GM19467 (cell line): ENCODE measurements at regions not wholly inside any gene's neighbourhood (a gene's known extent, or its start where the extent isn't known, plus 50 kb on each side); places are given as distances from the start of the nearest gene placed in this dataset.

Experiments used
- ATAC-seq: cut with Tn5 transposase; IDR thresholded peaks from one replicate; pipeline ENCODE4 v1.9.1; 2021; ENCODE audit warnings: mild to moderate bottlenecking, moderate library complexity; ENCODE audit not compliant: unreplicated experiment

DNA sequence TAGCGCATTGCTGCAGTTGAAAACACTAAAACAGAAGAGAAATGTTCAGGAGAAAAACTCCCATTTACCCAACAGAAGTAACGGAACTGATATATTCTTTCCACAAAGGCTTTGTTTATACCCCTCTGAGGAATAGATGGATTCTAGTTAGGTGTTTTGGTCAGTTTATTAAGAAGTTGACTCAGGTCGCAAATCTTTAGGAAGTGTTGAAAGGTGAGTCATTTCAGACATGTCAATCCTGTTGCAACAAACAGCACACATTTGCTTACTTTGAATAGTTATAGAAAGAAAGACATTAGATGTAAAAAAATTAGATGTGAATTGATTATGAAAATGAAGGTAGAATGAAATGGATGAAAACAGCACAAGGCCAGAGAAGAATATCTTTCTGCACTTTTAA lies 941.0 kb downstream of the KCNJ2 start:
- no peak for ATAC-seq

DNA sequence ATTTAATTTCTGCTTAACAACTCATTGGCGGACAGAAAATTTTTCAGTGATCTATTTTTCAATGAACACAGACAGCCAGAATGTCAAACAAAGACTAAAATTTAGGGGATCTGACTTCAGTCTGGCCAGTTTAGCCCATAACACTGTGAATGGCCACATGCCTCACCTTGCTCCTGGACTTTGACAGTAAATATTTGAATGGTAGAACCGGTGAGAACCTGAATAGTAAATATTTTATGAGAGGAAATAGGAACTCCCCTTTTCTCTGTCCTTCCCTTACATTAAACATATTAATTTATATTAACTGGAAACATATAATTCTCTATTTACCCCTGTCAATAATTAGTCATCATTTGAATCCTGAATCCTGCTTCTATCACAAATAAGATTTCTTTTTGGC lies 942.1 kb downstream of the KCNJ2 start:
- ATAC-seq = no peak

DNA sequence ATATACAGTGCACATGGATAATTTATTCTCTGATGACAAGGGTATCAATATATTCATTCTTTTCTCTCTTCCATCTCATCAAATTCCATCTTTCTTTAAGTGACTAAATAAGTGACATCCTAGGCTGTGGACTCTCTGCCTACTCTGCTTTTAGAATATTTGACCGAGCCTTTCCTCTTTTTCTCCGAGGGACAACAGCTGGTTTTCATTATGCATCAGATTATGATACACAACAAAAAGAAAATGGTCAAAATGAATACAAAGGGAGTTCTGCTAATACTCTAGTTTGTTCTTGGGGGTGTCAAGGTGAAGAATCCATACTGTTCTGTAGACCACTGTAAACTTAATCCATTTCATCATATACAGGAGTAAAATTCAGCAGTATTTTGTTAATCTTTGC lies 942.6 kb downstream of the KCNJ2 start:
- no peak for ATAC-seq

DNA sequence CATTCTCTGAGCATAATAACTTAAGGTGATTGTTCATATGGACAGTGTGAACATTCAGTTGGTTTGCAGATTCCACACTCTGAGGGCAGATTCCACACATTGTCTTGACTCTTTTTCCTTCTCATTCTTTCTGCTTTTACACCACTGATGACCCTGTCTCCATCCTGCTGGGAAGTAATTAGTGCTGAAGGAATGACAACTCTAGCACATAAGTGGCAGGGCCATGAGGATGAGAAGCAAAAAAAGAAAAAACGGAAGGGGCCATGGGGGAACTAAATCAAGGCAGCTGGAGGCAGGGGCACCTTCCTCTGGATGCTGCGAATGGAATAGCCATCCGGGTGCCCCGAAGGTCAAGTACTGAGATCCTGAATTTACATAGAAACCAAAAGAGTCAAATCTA lies 944.0 kb downstream of the KCNJ2 start:
- no peak for ATAC-seq

DNA sequence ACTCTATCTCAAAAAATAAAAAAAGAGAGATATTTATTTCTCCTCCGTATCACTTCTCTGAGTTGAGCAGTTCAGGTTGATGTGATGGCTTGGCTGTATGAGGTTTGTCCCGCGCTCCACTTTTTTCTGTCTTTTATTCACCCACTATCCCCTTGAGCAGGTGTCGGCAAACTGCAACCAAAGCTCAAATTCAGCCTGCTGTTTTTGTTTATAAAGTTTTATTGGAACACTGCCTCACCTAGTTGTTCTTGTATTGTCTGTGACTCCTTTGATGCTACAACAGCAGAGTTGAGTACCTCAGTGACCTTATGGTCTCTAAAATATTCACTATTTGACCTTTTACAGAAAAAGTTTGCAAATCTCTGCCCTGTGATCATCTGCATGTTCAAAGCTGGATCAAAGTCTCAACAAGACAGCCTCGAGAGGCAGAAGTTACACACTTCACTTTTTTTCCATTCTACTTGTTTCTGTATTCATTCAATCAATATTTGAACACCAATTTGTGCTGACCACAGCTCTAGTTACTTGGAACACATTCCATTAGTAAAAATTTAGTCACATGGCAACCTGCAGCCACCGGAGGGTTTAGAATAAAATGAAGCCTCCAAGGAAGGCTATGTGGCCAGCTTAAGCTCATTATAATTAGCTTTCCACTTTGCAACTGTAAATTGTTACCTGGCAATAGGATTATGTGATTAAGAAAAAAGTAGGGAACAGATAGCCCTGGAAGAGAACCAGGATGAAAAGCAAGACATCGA lies 945.8 kb downstream of the KCNJ2 start:
- no peak for ATAC-seq

DNA sequence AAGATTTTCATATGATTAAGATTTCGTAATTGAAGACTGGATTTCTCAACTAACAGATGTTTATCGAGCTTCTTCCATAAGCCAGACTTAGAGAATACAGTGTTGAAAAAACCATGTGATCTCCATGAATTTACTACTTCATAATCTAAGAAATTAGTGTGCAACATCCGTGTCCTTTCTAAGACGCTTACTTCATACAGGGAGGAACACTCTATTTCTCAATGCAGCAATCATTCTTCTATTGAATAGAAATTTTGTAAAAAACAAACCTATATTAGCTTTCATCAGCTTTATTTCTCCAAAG lies 946.3 kb downstream of the KCNJ2 start:
- no peak for ATAC-seq

DNA sequence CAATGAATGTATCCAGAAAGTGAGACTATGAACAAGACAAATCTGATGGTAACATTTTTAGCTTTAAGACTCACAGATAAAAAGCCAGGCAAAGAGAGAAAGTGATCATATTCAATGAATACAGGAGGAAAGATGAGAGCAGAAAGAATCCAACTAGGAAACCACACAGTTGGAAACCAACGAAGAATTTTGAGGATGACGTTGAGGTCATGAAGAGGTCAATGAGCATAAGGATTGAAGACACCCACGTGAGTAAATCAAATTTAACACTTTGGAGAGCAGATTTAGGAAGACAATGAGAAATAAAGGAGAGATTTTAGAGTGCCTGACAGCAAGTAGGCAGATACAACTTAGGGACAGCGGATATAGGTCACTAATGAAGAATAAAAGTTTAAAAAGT lies 948.1 kb downstream of the KCNJ2 start:
- ATAC-seq = no peak

DNA sequence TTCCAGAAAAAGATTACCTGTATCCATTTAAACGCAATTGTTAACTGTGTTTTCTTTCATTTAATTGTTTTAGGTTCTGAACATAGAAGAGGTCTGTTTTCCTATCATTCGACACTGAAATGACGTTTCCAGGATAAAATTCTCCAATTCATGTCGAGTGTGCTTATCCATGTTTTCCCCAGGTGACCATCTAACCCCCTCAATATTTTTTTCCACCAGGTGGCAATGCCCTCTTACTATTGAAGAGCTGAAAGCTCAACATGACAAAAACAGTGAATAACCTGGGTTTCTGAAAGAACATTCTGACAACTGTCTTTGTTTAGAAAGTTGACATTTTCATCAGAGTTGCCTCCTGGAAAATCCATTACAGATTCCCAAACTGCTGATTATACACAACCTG lies 948.7 kb downstream of the KCNJ2 start:
- no peak for ATAC-seq

DNA sequence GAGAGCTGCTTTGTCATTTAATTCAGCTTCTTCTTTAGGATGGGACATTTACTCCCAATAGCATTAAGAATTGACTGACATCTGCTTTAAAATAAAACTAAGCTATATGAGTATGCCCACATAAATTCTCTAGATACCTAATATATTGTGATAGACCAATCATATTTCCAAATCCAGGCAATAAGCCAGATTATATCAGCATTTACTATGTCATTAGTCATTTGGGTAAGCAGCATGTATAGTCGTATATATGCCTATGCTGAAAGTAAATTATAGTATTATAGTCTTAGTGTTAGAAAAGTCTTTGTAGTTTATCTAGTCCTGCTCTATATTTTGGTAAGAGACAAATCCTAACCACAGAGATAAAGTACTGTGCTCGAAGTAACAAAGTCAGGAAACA lies 958.1 kb downstream of the KCNJ2 start:
- no peak for ATAC-seq

DNA sequence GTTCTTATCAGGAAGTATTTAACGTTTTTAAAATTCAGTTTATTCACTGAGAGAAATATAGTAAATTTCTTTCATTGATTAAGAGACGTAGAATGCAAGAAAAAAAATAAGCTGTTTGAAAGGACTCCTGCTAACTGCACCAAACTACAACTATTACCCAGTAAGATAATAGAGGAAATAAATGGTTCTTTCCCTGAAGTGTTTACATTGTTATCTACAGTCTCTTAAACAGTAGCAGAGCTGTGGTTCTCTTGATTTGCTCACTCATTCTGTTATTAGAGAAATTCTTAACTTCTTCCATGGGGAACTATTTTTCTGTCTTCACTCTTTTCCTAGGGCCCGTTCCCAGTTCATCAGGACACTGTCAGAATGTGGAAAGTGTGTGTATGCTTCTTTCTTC lies 973.0 kb downstream of the KCNJ2 start:
- ATAC-seq = no peak

DNA sequence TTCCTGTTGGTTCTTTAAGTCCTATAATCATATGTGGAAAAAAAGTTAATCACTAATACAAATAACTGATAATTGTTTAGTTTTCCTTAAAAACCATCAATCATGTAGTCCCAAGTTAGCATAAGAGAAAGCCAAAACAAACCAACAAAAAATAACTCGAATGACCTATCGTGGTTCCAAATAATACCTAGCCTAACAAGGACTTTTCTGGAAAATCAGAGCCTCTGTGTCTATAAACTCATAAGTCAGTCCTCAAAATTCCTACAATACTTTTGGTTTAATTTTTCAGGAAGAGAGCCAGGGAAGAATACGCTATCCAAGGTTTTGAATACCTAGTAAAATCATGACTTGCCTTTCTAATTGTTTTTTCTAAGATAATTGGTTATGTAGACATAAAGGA lies 975.3 kb upstream of the SOX9 start:
- no peak for ATAC-seq

DNA sequence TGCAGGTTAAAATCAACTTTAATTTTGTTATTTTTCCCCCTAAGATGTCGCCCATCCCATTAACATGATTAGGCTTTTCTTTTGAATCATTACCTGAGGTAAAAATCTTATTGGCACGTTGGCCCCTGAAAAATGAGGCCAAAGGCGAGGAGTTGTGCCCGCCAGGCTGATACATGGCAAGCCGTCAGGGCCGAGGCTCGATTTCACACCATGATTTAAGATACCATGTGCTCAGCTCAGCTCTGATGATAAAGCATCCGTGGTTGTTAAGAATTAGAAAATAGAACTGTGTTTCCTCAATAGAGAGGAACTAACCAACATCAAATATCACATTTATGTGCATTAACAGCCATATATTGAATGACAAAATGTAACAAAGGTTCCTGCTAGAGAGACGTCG lies 972.9 kb upstream of the SOX9 start:
- no peak for ATAC-seq

DNA sequence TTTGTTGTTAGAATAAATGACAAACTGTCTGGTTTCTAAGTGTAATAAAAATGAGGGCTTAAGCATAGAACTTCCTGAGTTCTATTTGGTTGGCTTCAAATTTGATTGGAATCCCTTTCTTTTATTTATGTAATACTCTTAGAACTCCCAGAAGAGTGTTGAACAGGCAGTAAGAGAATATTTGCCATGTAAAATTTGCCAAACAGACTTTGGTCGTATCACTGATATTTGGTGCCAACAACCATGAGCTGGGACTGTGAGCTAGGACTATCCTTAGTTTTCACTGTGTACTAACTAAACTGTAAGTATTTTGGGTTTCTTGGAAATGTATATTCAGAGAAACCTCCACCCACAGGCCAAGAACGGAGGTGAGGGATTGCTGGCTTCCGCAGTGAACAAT lies 971.2 kb upstream of the SOX9 start:
- ATAC-seq = no peak

DNA sequence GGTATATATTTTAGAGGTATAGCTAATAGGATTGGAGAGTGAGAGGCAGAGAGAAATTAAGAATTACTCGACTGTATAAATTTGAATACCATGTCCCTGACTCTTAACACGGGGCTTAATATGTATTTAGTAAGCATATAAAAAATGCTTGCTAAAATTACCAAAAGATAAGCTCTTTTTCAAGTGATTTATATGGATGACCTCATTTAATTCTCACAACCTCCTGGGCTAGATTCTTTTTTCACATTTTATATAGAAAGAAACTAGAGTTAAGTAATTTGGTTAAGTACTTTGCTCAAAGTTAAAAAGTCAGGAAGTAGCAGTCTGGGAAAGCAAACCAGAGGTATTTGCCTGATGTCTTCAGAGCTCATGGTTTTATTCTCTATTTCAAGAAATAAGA lies 963.5 kb upstream of the SOX9 start:
- no peak for ATAC-seq

DNA sequence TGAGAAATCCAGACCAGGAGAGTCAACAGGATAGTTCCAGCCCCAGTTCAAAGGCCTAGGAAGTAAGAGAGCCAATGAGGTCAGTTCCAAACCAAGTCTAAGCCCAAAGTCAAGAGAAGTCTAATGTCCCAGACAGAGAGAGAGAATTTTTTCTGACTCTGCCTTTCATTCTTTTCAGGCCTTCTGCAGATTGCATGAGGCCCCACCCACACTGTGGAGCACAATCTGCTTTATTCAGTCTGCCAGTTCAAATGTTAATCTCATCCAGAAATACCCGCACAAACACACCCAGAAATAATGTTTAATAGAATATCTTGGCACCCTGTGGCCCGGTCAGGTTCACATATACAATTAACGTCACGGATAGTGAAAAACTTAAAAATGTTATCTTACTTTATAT lies 962.4 kb upstream of the SOX9 start:
- ATAC-seq = no peak

DNA sequence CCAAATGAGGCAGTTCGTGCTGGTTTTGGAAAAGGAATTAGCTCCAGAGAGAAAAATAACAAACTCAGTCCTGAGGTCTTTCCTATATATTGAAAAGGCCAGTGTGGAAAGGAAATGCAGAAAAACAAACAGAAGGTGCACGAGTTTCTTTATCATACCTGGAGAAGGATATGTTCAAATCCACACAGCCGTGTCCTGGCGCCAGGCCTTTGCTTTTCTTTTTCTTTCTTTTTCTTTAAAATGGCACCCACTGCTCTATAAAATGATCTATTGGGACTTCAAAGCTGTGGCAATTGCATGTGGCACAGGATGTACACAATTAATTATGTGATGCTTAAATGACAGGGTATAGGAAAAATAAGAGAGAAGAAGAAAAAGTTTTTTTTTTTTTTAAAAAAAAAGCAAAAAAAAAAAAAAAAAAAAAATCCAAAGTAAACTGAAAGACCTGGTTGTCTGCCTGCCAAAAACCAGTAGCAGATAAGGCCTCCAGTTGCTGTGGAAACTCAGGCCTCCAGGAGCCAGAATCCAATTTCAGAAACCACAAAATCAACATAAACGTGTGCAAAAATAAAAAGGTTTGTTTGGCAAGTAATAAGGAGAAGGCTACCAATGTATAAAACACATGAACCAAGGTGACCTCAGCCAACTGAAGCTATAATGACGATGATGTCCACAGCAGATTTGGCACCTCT lies 957.6 kb upstream of the SOX9 start:
- no peak for ATAC-seq

DNA sequence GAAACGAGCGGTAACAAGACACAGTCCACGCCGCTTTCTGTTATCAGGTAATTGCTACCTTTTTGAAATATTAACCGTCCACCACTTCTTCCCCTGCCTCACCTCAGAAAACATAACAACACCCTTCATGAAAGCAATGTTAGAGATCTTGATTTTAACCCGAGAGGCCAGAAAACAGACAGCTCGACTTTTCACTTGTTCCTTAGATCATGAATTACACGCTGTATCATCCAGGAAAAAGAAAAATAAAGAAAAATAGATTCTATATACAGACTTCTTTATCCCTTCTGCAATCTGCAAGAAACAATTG lies 957.1 kb upstream of the SOX9 start:
- ATAC-seq = no peak

DNA sequence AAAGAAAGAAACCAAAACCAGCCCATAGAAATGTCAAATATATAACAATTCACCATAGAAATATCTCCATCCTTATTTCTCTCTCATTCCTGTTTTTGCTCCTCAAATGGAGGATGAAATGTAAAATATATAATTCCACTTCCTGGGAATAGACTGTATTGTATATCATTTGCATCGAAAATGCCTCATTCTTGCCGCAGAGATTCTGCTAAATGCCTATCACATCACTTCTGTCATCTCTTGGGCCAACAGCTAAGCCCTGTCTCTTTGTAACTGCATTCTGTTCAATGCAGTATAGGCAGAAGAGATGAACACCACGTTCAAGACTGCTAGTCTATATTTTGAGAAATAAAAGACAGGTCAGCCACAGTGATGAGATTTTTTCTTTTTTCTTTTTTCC lies 956.3 kb upstream of the SOX9 start:
- ATAC-seq = no peak

DNA sequence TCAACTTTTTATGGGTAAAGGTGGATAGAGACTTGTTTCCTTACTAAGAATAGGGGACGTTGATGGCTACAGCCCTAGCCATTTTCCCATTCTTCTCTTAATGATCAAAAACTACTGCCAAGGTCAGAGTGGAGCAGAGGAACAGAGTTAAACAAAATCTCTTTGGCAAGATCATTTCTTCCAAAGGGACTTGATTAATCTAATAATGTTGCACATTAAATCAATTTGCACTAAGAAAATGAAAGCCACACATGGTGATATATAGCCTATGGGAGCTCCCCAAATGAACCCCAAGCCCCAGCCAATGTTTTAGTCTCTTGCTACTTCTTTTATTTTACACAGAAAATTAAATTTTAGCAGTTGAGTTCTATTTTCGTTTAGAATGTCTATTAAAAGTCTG lies 954.5 kb upstream of the SOX9 start:
- ATAC-seq = no peak

DNA sequence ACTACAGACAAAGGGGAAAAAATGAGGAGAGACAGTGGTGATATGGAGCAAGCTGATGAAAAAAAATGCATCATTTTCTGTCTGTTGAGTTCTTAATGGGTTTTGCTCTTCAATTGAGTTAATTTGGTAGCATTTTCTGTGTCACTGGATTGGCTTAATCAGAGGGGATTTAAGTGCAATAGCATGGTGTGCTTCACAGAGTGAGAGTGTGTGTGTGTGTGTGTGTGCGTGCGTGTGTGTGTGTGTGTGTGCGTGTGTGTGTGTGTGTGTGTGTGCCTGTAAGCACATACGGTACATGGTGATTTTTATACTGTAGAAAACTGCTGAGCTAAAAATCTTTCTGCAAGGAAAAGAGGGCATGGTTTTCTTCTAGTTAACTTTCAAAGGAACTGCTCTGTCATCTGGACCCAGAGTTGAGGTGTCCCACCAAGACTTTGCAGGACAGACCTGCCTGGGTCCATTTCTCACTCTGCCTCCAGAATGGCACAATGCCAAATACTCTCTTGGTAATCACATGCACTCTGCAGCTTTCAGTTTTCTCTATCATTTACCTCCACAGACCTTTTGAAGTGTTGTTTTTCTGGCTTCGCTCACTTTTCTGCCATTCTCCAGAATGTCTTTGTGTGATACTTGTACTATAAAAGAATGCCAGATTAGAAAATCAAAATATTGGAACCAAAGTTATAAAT lies 952.6 kb upstream of the SOX9 start:
- no peak for ATAC-seq

DNA sequence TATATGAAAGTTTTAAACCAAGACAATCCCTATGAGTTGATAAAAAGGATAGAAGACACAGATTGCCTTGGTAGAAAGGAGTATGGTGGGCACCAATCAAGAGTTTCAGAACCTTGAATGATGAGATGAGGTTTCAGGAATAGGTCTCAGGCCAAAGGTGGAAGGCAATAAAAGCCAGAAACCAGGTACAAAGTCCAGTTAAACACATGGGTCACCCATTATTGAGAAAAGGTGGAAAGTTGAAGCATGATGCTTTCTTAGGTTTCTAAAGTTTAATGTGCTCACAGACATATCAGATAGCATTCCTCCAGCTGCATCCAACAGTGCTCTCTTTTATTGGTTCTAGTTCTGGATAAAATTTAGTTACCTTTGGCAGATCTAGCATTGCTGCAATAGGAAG lies 950.8 kb upstream of the SOX9 start:
- no peak for ATAC-seq

DNA sequence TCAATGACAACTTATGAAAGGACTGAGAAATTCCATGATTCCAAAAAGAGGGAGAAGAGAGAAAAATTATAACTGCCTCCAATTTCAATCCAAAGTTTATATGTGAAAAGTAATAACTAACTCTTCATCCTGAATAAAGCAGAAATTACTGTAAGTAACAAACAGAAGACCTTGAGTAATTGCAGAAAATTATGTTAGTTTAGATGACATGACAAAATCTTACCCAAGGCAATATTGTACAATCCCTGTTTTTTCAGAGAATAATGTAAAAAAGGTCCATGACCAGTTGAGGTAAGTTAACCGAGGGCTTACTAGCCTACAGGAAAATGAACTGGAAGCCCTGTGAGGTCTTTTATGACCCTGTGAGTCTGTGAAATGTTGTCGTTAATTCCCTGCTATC lies 949.5 kb upstream of the SOX9 start:
- ATAC-seq = no peak

DNA sequence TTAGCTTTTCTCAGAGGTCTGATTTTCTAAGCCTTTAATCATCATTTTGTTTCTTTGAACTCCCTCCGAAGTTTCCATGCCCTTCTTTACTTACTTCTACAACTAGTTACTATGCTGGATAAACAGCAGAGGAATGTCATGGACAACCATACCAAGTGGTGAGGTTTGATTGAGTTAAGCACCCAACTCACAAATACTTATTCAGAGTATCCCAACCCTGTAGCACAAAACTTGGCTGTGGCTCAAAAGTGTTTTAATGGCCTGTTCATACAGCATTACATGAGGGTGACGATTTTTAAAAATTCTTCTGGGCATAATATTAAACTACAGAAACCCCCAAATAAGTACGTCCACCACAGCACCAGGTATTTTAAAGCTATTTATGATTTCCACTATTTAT lies 946.8 kb upstream of the SOX9 start:
- no peak for ATAC-seq
